NT2/D1 (cell line): ENCODE measurements at regions not wholly inside any gene's neighbourhood (a gene's known extent, or its start where the extent isn't known, plus 50 kb on each side); places are given as distances from the start of the nearest gene placed in this dataset.
A peak's percentile ranks its signal among the peaks of the same experiment; 100 is the strongest.
"Not testable (repeated sequence)": the region's sequence is repeated elsewhere in the genome, so short reads cannot be mapped to it uniquely, and the experiment has no call there.

Source experiments
- DNase-seq: peaks from one replicate; pipeline ENCODE4 v3.0.0-alpha.2; 2011; ENCODE audit warnings: low read depth, low spot score
- H3K27me3 ChIP-seq: 2 replicates; pipeline ENCODE4 v1.6.0; 2011; ENCODE audit warnings: mild to moderate bottlenecking; ENCODE audit not compliant: insufficient read length, insufficient read depth
- H3K36me3 ChIP-seq: 2 replicates; pipeline ENCODE4 v1.6.1; 2011; ENCODE audit warnings: mild to moderate bottlenecking, low read length, mixed read lengths; ENCODE audit not compliant: insufficient read depth, insufficient read length
- H3K4me1 ChIP-seq: 2 replicates; pipeline ENCODE4 v1.5.1; 2011; ENCODE audit not compliant: insufficient read depth, insufficient read length
- H3K4me3 ChIP-seq: 2 replicates; pipeline ENCODE4 v1.5.1; 2011; ENCODE audit warnings: low read depth; ENCODE audit not compliant: insufficient read length
- H3K9ac ChIP-seq: 2 replicates; pipeline ENCODE4 v1.6.0; 2011; ENCODE audit warnings: low read depth; ENCODE audit not compliant: insufficient read length
- H3K9me3 ChIP-seq: 2 replicates; pipeline ENCODE4 v1.5.1; 2011; ENCODE audit warnings: mild to moderate bottlenecking, low read length; ENCODE audit not compliant: insufficient read depth
- SUZ12 ChIP-seq: IDR thresholded peaks from 2 replicates; pipeline ENCODE4 v1.6.1; 2011; ENCODE audit not compliant: insufficient read length, insufficient read depth; ENCODE audit errors: extremely low read depth
- YY1 ChIP-seq: IDR thresholded peaks from 2 replicates; pipeline ENCODE4 v1.6.1; 2011; ENCODE audit not compliant: insufficient read length, insufficient read depth
- ZNF274 ChIP-seq: IDR thresholded peaks from 2 replicates; pipeline ENCODE4 v1.6.1; 2011; ENCODE audit warnings: mild to moderate bottlenecking, low read depth, low read length

GRCh38 chr5:120817044-120817985 is 353.2 kb downstream of the PRR16 start:
- Histone ChIP-seq H3K9me3 (peaks cover 10% of the 10 kb centered on the region; the same call in 1 of the 2 replicates), H3K4me1 (no peaks in the 10 kb centered on the region), H3K9ac (no peak overlapping the region), H3K36me3 (no peaks in the 10 kb centered on the region), H3K27me3 (no peaks in the 10 kb centered on the region), H3K4me3 (no peak overlapping the region)
- TF ChIP-seq SUZ12 (no peak), YY1 (no peak), ZNF274 (no peak)
- no peak for DNase-seq

- Histone ChIP-seq H3K36me3 (no peaks in the 10 kb centered on the region), H3K9ac (no peak overlapping the region), H3K4me1 (no peaks in the 10 kb centered on the region), H3K27me3 (no peaks in the 10 kb centered on the region), H3K9me3 (peaks cover 10% of the 10 kb centered on the region; the same call in 1 of the 2 replicates), H3K4me3 (no peak overlapping the region)
- TF ChIP-seq ZNF274 = no peak
- no peak for TF ChIP-seq SUZ12
- no peak for TF ChIP-seq YY1
- DNase-seq = no peak
These were observed 354.0 kb downstream of the PRR16 start for GRCh38 chr5:120818128-120818527.

GRCh38 chr5:120823328-120823727 is 359.2 kb downstream of the PRR16 start:
- no peak for DNase-seq
- H3K9ac ChIP-seq = no peak overlapping the region
- no peaks in the 10 kb centered on the region for H3K4me1 ChIP-seq
- peaks cover 1% of the 10 kb centered on the region; the same call in 1 of the 2 replicates for H3K9me3 ChIP-seq
- no peaks in the 10 kb centered on the region for H3K36me3 ChIP-seq
- no peaks in the 10 kb centered on the region for H3K27me3 ChIP-seq
- TF ChIP-seq SUZ12 (no peak), YY1 (no peak), ZNF274 (no peak)
- H3K4me3 ChIP-seq = no peak overlapping the region

GRCh38 chr5:120831646-120832045 is 367.5 kb downstream of the PRR16 start:
- not testable (repeated sequence) for H3K9ac ChIP-seq, H3K36me3 ChIP-seq, DNase-seq, H3K27me3 ChIP-seq, H3K4me1 ChIP-seq, H3K4me3 ChIP-seq, H3K9me3 ChIP-seq

GRCh38 chr5:120841830-120842229 is 377.7 kb downstream of the PRR16 start:
- Histone ChIP-seq H3K27me3 (no peaks in the 10 kb centered on the region), H3K9ac (no peak overlapping the region), H3K4me3 (no peak overlapping the region), H3K4me1 (no peaks in the 10 kb centered on the region), H3K36me3 (no peaks in the 10 kb centered on the region), H3K9me3 (no peaks in the 10 kb centered on the region)
- no peak for TF ChIP-seq SUZ12
- no peak for TF ChIP-seq YY1
- no peak for TF ChIP-seq ZNF274
- no peak for DNase-seq

GRCh38 chr5:120843390-120843980 is 379.4 kb downstream of the PRR16 start:
- Histone ChIP-seq H3K4me1 (no peaks in the 10 kb centered on the region), H3K27me3 (no peaks in the 10 kb centered on the region), H3K36me3 (no peaks in the 10 kb centered on the region), H3K4me3 (no peak overlapping the region), H3K9ac (no peak overlapping the region), H3K9me3 (no peaks in the 10 kb centered on the region)
- no peak for DNase-seq
- TF ChIP-seq ZNF274 = no peak
- TF ChIP-seq YY1 = no peak
- TF ChIP-seq SUZ12 = no peak

- no peaks in the 10 kb centered on the region for H3K9me3 ChIP-seq
- H3K4me1 ChIP-seq = no peaks in the 10 kb centered on the region
- no peaks in the 10 kb centered on the region for H3K36me3 ChIP-seq
- TF ChIP-seq SUZ12 (no peak), ZNF274 (no peak), YY1 (no peak)
- no peaks in the 10 kb centered on the region for H3K27me3 ChIP-seq
- H3K9ac ChIP-seq = no peak overlapping the region
- no peak overlapping the region for H3K4me3 ChIP-seq
- peak; percentile 50 for DNase-seq
These were observed 384.8 kb downstream of the PRR16 start for GRCh38 chr5:120848883-120849282.
